ENCODE measurements at regions not wholly inside any gene's neighbourhood (a gene's known extent, or its start where the extent isn't known, plus 50 kb on each side); places are given as distances from the start of the nearest gene placed in this dataset.

GRCh38 chr4:33911959-33912358, 2332.4 kb downstream of the ARAP2 start:
- 56 to 68% methylated on average over 1 of the region's 1 CpG for WGBS, 2 donors
- DNase-seq, result no peak
- intact Hi-C loops (cut with DNase I; ENCODE audit: low total_unique reads), result no loop called here
- Histone ChIP-seq H3K9me3 (no peaks in the 10 kb centered on the region), H3K27me3 (no peaks in the 10 kb centered on the region), H3K4me3 (no peak overlapping the region), H3K4me1 (no peaks in the 10 kb centered on the region), H3K36me3 (ENCODE audit: low read depth, missing control alignments) (no peaks in the 10 kb centered on the region), H3K27ac (no peak overlapping the region)
- TF ChIP-seq POLR2A (IDR thresholded peaks at IDR 0.05), result no peak
- TF ChIP-seq CTCF (IDR thresholded peaks at IDR 0.05), result no peak

GRCh38 chr4:33914386-33914785, 2329.9 kb downstream of the ARAP2 start:
- intact Hi-C loops (cut with DNase I; ENCODE audit: low total_unique reads), result no loop called here
- no peak for TF ChIP-seq POLR2A (IDR thresholded peaks at IDR 0.05)
- no peak for TF ChIP-seq CTCF (IDR thresholded peaks at IDR 0.05)
- DNase-seq, result no peak
- H3K27ac ChIP-seq, result no peak overlapping the region
- no peaks in the 10 kb centered on the region for H3K9me3 ChIP-seq
- 66 to 69% methylated on average over 2 of the region's 2 CpGs for WGBS, 2 donors
- H3K36me3 ChIP-seq (ENCODE audit: low read depth, missing control alignments), result no peaks in the 10 kb centered on the region
- no peaks in the 10 kb centered on the region for H3K4me1 ChIP-seq
- H3K4me3 ChIP-seq, result no peak overlapping the region
- no peaks in the 10 kb centered on the region for H3K27me3 ChIP-seq

DNA sequence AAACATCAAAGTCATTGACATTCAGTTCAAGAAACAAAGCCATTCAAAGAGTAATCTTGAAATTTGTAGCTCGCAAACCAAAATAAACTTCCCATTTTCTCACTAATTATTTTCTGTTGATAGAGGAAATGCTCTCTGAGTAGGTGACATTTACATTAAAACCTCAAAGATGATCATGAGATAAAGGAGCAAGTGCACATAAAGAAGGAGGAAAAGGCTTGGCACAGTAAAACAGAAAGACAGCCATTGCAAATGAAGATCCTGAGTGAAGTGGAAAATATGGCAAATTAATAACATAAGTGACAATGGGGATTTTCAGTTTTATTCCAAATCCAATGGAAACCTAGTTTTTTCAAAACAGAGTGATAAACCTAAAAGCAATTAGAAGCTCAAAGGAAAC, 2320.8 kb downstream of the ARAP2 start:
- 89 to 92% methylated on average over 1 of the region's 1 CpG for WGBS, 2 donors
- H3K9me3 ChIP-seq, result no peaks in the 10 kb centered on the region
- H3K4me1 ChIP-seq, result no peaks in the 10 kb centered on the region
- H3K4me3 ChIP-seq, result no peak overlapping the region
- no peaks in the 10 kb centered on the region for H3K36me3 ChIP-seq (ENCODE audit: low read depth, missing control alignments)
- DNase-seq, result no peak
- TF ChIP-seq POLR2A (IDR thresholded peaks at IDR 0.05) (no peak), CTCF (IDR thresholded peaks at IDR 0.05) (no peak)
- no peak overlapping the region for H3K27ac ChIP-seq
- H3K27me3 ChIP-seq, result no peaks in the 10 kb centered on the region
- intact Hi-C loops (cut with DNase I; ENCODE audit: low total_unique reads), result no loop called here

- Histone ChIP-seq H3K27ac (no peak overlapping the region), H3K9me3 (no peaks in the 10 kb centered on the region), H3K36me3 (ENCODE audit: low read depth, missing control alignments) (no peaks in the 10 kb centered on the region), H3K4me1 (no peaks in the 10 kb centered on the region), H3K27me3 (no peaks in the 10 kb centered on the region), H3K4me3 (no peak overlapping the region)
- 44 to 54% methylated on average over 7 of the region's 7 CpGs for WGBS, 2 donors
- no peak for TF ChIP-seq CTCF (IDR thresholded peaks at IDR 0.05)
- TF ChIP-seq POLR2A (IDR thresholded peaks at IDR 0.05), result no peak
- intact Hi-C loops (cut with DNase I; ENCODE audit: low total_unique reads), result no loop called here
- DNase-seq, result peak; percentile 15
Measured at GRCh38 chr4:33924239-33924638, 2320.1 kb downstream of the ARAP2 start.

DNA sequence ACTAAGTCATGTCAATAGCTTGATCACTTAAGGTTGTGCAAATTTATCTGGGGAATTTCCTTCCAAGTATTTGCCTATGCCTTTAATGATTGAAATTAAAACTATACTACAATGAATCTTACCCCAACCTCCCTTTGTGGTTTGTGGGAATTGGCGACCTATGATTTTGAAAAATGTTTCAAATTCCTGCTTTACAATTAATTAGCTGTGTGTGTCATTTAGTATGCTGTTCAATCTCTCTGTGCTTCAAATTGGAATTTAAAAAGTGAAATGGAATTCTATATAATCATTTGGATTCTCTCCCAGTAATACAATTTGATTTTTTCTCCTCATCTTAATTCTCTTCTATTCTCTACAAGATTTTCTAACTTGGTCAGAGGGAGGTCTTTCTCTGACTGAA, 2319.5 kb downstream of the ARAP2 start:
- TF ChIP-seq CTCF (IDR thresholded peaks at IDR 0.05), result no peak
- TF ChIP-seq POLR2A (IDR thresholded peaks at IDR 0.05), result no peak
- no peaks in the 10 kb centered on the region for H3K4me1 ChIP-seq
- 50% methylated on average over 1 of the region's 1 CpG for WGBS, 2 donors
- intact Hi-C loops (cut with DNase I; ENCODE audit: low total_unique reads), result no loop called here
- no peaks in the 10 kb centered on the region for H3K9me3 ChIP-seq
- H3K27me3 ChIP-seq, result no peaks in the 10 kb centered on the region
- no peak for DNase-seq
- H3K27ac ChIP-seq, result no peak overlapping the region
- H3K36me3 ChIP-seq (ENCODE audit: low read depth, missing control alignments), result no peaks in the 10 kb centered on the region
- H3K4me3 ChIP-seq, result no peak overlapping the region
